GM18498 (cell line): ENCODE measurements at regions not wholly inside any gene's neighbourhood (a gene's known extent, or its start where the extent isn't known, plus 50 kb on each side); places are given as distances from the start of the nearest gene placed in this dataset.

Experiments used
- ATAC-seq: cut with Tn5 transposase; IDR thresholded peaks from one replicate; pipeline ENCODE4 v1.9.1; 2021; ENCODE audit warnings: mild to moderate bottlenecking, moderate library complexity; ENCODE audit not compliant: unreplicated experiment

- no peak for ATAC-seq
Measured at GRCh38 chr18:6644836-6645627, 84.5 kb upstream of the ARHGAP28 start.

- ATAC-seq: no peak
Measured at GRCh38 chr18:6646801-6647200, 82.7 kb upstream of the ARHGAP28 start.

- no peak for ATAC-seq
Measured at GRCh38 chr18:6648581-6648980, 80.9 kb upstream of the ARHGAP28 start.

- no peak for ATAC-seq
Measured at GRCh38 chr18:6649421-6650126, 79.9 kb upstream of the ARHGAP28 start.

GRCh38 chr18:6650127-6650507 is 79.4 kb upstream of the ARHGAP28 start:
- no peak for ATAC-seq

GRCh38 chr18:6650747-6651146 is 78.8 kb upstream of the ARHGAP28 start:
- ATAC-seq: no peak

- ATAC-seq: no peak
Measured at GRCh38 chr18:6652098-6652497, 77.4 kb upstream of the ARHGAP28 start.

- ATAC-seq: no peak
Measured at GRCh38 chr18:6653880-6654279, 75.6 kb upstream of the ARHGAP28 start.

- ATAC-seq: no peak
Measured at GRCh38 chr18:6659963-6660725, 69.4 kb upstream of the ARHGAP28 start.

- no peak for ATAC-seq
Measured at GRCh38 chr18:6661692-6662415, 67.7 kb upstream of the ARHGAP28 start.

- no peak for ATAC-seq
Measured at GRCh38 chr18:6666012-6666685, 63.4 kb upstream of the ARHGAP28 start.

- no peak for ATAC-seq
Measured at GRCh38 chr18:6668836-6669235, 60.7 kb upstream of the ARHGAP28 start.

- ATAC-seq: no peak
Measured at GRCh38 chr18:6672821-6673308, 56.7 kb upstream of the ARHGAP28 start.

GRCh38 chr18:6677086-6677485 is 52.4 kb upstream of the ARHGAP28 start:
- ATAC-seq: no peak

- no peak for ATAC-seq
Measured at GRCh38 chr18:6679201-6679600, 50.3 kb upstream of the ARHGAP28 start.
